HCT116 (cell line): ENCODE measurements at regions not wholly inside any gene's neighbourhood (a gene's known extent, or its start where the extent isn't known, plus 50 kb on each side); places are given as distances from the start of the nearest gene placed in this dataset.

Experiments used
- CBX3 ChIP-seq: IDR thresholded peaks from 2 replicates; pipeline ENCODE4 v1.6.1; 2012; ENCODE audit warnings: low read depth
- EGR1 ChIP-seq: IDR thresholded peaks from 2 replicates; pipeline ENCODE4 v1.6.1; 2012; ENCODE audit warnings: low read depth
- EZH2 ChIP-seq: fragments of 200-600 bp; sonication (generic); IDR thresholded peaks from 2 replicates; pipeline ENCODE4 v1.6.1; 2017; ENCODE audit warnings: antibody characterized with exemption, mixed run types
- POLR2A ChIP-seq: IDR thresholded peaks from 2 replicates; pipeline ENCODE4 v1.7.0; 2011; ENCODE audit warnings: borderline replicate concordance; ENCODE audit not compliant: insufficient read depth, insufficient read length; ENCODE audit errors: extremely low read depth
- POLR2AphosphoS5 ChIP-seq: IDR thresholded peaks from 2 replicates; pipeline ENCODE4 v1.6.1; 2011; ENCODE audit warnings: mild to moderate bottlenecking, low read depth, low read length, moderate library complexity
- RAD21 ChIP-seq: IDR thresholded peaks from 2 replicates; pipeline ENCODE4 v1.6.1; 2012; ENCODE audit warnings: low read depth, mild to moderate bottlenecking
- SP1 ChIP-seq: IDR thresholded peaks from 2 replicates; pipeline ENCODE4 v1.6.1; 2012; ENCODE audit warnings: low read depth
- TF ChIP-seq, protein P1 (sequence below), 3 experiments: fragments of 200-600 bp in 1 of 3; sonication (generic) in 1 of 3; IDR thresholded peaks in 2 of 3; conservative IDR thresholded peaks in 1 of 3; 2 replicates each; pipeline ENCODE4 v1.5.1; 2012 to 2017; ENCODE audit warnings: low read depth in 2 of 3, low read length in 2 of 3, antibody characterized with exemption in 1 of 3, borderline replicate concordance in 1 of 3, control low read depth in 1 of 3, mild to moderate bottlenecking in 1 of 3, mixed read lengths in 1 of 3, mixed run types in 1 of 3, moderate library complexity in 1 of 3; ENCODE audit not compliant: insufficient read depth in 1 of 3

DNA sequence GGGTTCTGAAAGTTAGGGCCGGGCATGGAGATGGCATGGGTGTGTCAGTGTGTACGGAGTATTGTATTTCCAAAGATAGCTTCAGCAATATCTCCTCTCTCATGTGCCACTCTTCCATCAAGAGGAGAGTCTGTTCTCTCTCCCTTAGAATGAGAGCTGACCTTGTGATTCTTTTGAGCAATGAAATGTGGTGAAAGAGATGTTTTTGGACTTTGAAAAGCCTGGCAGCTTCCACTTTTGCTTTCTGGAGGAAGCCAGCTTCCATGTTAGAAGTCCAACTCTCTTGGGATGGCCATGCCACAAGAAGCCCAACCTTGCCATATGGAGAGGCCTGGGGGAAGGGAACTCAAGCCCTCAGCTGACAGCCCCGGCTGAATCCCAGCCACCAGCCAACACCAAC is 72.4 kb upstream of the GZMB start:
- no peak for TF ChIP-seq SP1
- TF ChIP-seq, protein P1, sequence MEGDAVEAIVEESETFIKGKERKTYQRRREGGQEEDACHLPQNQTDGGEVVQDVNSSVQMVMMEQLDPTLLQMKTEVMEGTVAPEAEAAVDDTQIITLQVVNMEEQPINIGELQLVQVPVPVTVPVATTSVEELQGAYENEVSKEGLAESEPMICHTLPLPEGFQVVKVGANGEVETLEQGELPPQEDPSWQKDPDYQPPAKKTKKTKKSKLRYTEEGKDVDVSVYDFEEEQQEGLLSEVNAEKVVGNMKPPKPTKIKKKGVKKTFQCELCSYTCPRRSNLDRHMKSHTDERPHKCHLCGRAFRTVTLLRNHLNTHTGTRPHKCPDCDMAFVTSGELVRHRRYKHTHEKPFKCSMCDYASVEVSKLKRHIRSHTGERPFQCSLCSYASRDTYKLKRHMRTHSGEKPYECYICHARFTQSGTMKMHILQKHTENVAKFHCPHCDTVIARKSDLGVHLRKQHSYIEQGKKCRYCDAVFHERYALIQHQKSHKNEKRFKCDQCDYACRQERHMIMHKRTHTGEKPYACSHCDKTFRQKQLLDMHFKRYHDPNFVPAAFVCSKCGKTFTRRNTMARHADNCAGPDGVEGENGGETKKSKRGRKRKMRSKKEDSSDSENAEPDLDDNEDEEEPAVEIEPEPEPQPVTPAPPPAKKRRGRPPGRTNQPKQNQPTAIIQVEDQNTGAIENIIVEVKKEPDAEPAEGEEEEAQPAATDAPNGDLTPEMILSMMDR (IDR thresholded peaks at IDR 0.05 in 2 of 3, conservative IDR thresholded peaks at IDR 0.05 in 1 of 3; ENCODE audit: borderline replicate concordance in 1 of 3, insufficient read depth in 1 of 3, low read depth in 2 of 3, low read length in 2 of 3), result no peak
- no peak for TF ChIP-seq POLR2A
- no peak for TF ChIP-seq CBX3
- TF ChIP-seq POLR2AphosphoS5, result no peak
- TF ChIP-seq RAD21, result no peak
- TF ChIP-seq EZH2, result no peak
- no peak for TF ChIP-seq EGR1
